NCI-H146 treated with DMSO at 0.1 percent for 48 hours (cell line): ENCODE measurements at regions not wholly inside any gene's neighbourhood (a gene's known extent, or its start where the extent isn't known, plus 50 kb on each side); places are given as distances from the start of the nearest gene placed in this dataset.

Experiments used
- DNase-seq: peaks from one replicate; lab custom pipeline; 2025; ENCODE audit not compliant: unreplicated experiment; lab: John Stamatoyannopoulos, UW

GRCh38 chr3:162096874-162097273 lies 600.3 kb downstream of the OTOL1 start:
- no peak for DNase-seq

- DNase-seq: no peak
These were observed 607.2 kb downstream of the OTOL1 start for GRCh38 chr3:162103808-162104207.

DNA sequence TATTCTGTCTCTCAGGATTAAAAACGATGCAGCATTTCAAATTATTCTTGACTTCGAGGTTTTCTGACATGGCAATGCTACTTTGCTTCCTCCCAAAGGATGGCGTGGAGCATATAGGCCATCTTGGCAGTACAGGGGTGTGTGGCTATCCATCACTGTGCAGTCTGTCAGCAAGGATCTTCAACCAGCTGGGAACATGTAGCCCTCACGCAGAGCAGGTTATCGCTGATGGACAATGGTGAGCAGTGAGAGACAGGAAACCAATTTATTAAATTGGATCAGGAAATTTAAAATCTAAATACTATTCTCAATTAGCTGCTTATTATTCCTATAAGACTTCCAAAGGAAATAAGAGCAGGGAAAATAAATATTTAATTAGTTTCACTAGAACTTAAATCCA lies 615.3 kb downstream of the OTOL1 start:
- peak; percentile 73 for DNase-seq

- DNase-seq: no peak
These were observed 616.1 kb downstream of the OTOL1 start for GRCh38 chr3:162112719-162113118.

DNA sequence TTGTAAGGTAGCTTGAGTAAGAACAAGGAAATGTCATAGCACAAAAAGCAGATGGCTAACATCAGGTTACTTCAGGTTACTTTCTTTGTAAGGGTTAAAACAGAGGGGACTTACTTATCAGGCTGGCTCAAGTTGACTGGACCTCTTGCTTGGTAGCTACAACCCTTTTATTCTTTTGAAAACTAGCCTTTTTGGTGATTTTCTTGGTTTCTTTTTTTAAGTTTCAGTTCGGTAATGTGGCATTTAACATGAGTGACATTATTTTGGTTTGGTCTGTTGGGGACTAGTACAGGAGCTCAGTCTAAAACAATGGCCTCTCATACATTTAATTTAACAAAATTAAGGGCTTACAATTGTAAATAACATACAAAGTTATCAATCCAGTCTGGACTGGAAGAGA lies 621.4 kb downstream of the OTOL1 start:
- no peak for DNase-seq

GRCh38 chr3:162119651-162120050 lies 623.0 kb downstream of the OTOL1 start:
- no peak for DNase-seq

DNA sequence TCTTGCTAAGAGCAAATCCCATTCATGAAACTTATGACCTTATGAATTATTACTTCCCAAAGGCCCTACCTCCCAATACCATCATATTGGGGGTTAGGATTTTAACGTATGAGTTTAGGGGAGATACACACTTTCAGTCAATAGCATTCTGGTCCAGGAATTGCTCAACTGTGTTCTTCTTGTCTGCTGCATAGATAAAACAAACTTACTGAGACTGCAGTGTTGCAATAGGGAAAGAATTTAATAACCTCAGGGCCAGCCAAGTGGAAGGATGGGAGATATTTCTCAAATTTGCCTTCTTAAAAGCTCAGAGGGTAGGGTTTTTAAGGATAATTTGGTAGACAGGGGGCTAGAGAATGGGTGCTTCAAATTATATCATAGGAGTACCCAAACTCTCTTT lies 625.8 kb downstream of the OTOL1 start:
- DNase-seq: no peak

DNA sequence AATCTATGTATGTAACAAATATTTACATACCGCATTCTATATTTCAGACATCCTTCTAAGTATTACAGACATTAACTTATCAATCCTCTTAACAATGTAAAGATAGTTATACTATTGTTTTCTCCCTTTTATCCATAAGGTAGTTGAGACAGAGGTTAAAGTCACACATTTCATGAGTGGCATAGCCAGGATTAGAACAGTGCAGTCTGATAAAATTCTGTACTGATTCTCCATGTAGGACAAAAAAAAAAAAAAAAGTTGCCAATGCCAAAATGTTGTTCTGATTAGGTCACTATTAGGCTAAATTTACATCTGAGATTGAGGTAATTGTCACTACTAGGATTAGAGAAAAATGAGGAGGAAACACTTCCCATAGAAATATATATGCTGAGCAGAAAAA lies 629.2 kb downstream of the OTOL1 start:
- DNase-seq: no peak

DNA sequence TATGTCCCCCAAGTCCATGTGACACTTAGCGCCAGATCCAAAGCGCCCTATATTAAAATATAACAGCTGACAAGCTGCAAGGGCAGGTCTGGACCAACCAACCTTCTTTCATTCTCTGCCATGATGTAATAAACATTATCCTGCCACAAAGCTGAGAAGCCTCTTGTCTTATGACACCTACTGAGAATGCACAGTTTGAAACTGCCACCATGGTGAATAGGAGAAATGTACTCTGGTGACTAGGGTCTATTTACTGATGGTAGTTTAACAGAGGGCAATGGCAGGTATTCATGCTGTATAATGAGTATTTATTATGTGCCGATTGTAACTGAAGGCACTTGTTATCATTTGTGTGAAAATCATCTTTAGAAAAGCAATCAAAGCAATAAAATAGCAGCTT lies 634.0 kb downstream of the OTOL1 start:
- peak; percentile 92 for DNase-seq

- DNase-seq: no peak
These were observed 636.4 kb downstream of the OTOL1 start for GRCh38 chr3:162132981-162133380.

DNA sequence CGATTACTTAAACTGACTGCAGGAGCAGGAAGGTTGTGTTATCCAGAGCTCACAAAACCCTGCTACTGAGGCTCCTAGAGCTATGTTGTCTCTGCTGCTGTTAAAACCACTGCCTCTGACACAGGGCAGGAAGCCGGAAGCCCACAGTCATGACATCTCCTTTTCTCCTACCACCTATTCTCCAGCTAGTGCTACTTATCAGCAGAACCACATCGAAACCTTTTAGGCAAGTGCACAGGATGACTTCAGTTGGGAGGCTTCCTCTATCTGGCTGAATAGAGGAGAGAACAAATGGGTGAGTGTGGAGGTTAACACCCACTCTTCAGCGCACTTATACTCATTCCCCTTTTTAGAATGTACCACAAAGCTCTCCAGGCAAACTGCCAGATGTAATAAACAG lies 638.0 kb downstream of the OTOL1 start:
- no peak for DNase-seq

DNA sequence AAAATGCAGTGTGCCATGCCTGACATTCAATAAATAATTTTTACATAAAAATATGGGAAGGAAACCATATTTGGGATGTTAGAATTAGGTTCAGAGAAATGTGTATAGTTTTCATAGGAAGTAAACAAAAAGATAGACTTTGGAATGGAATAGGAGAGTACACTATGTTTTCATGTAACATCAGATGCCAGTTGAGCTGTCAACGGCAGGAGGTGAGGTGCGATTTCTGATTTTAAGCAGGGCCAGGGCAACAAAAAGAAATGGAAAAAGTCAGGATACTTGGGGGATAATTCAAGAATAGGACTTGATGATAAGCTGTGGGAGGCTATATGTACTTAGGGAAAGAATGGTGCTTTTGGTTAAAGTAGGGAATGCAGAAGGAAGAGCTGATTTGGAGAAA lies 639.5 kb downstream of the OTOL1 start:
- no peak for DNase-seq

- no peak for DNase-seq
These were observed 641.9 kb downstream of the OTOL1 start for GRCh38 chr3:162138509-162138908.

- DNase-seq: no peak
These were observed 643.2 kb downstream of the OTOL1 start for GRCh38 chr3:162139841-162140240.

- no peak for DNase-seq
These were observed 644.7 kb downstream of the OTOL1 start for GRCh38 chr3:162141272-162141791.

DNA sequence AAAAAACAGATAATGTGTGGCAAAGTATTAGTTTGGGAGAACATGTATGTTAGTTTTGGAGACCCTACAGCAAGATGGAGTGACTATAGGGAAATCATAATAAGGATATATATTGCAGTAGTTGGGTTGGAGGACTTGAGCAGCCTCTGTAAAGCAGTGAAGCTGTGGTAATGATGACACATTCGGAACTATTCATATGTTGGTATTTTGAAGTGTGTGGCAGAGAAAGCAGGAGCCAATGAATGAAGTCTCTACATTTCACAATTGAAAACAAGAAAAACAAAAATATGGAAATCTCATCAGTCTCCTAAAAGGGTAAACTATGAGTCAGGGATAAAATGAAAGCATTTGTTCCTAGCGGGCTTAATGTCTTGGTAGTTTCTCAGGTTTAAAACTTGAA lies 645.9 kb downstream of the OTOL1 start:
- no peak for DNase-seq

- no peak for DNase-seq
These were observed 646.6 kb downstream of the OTOL1 start for GRCh38 chr3:162143180-162143579.

DNA sequence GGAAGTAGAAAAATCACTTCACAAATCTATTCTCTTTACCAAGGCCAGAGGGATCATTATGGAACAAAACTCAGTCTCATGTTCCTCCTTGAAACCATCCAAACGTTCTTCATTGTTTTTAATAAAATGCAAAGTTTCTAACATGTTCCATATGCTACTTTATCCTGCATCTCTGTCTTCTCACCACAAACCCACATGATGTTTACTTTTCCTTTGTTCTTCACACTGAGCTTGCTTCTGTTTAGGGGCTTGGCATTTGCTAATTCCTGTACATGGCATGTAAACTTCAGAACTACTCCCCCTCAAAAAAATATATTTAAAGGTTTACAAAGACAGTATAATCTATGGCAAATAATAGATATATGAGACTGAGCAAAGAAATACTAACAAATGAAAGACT lies 651.4 kb downstream of the OTOL1 start:
- DNase-seq: no peak

DNA sequence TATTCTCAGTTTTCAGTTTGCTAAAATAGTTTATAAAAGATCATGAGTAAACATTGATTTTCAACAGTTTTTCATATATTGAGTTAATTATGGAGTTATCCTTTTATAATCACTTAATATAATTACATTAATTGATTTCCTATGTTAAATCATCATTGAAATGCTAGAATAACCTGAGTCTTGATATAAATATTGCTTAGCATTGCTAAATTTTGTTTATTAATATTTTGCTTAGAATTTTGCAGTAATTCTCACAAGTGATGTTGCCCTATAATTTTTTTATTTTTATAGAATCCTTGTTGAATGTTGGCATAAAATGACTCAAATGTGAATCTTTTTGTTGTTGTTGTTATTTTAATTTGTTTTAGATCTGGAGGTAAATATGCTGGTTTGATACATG lies 654.2 kb downstream of the OTOL1 start:
- no peak for DNase-seq

DNA sequence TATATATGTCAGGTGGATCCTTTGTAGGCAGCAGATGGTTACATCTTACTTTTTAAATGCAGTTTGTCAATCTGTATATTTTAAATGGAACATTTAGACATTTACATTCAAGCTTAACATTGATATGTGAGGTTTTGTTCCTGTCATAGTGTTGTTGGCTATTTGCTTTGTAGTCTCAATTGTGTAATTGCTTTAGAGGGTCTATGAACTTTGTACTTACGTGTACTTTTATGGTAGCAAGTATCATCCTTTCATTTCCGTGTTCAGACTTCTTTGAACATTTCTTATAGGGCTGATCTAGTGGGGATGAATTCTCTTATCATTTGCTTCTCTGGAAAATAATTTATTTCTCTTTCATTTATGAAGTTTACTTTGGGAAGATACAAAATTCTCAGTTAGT lies 656.0 kb downstream of the OTOL1 start:
- DNase-seq: no peak

- no peak for DNase-seq
These were observed 665.0 kb downstream of the OTOL1 start for GRCh38 chr3:162161595-162161994.

DNA sequence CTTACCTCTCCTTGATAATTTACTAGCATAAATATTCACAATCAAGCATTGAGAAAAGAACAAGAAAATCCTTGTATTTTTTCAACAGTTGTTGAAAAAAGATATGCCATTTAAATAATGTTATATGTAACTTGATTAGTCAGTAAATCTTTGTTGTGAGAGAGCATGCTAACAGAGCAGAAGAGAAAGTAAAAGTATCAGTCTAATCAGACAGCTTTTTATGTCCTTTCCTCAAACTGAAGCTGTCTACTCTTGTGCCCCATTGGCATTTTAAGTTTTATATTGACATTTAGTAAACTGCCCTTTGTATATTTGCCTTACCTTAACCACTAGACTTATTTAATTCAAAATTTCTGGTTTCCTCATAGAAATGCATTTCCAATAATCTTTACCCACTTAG lies 668.7 kb downstream of the OTOL1 start:
- DNase-seq: no peak

- no peak for DNase-seq
These were observed 669.9 kb downstream of the OTOL1 start for GRCh38 chr3:162166543-162166942.

- no peak for DNase-seq
These were observed 672.1 kb downstream of the OTOL1 start for GRCh38 chr3:162168715-162169114.
